ENCODE measurements at regions not wholly inside any gene's neighbourhood (a gene's known extent, or its start where the extent isn't known, plus 50 kb on each side); places are given as distances from the start of the nearest gene placed in this dataset.

DNA sequence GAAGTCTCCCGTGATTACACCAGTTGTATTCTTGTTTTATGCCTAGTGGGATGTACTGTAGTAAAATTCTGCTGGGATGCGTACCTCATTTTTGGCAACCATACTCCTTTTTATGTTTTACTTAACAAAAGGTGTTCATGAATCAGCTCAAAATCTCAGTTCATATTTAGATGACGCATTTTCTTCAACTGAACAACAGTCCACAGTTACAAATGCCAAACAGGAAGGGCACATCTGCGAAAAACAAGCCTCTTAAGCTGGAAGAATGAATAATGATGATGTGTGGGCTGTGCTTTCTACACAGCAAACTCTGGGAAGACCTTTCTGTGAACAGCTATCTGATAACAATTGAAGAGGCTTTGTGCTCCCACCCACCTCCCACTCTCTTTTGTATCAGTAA, 68.4 kb upstream of the NRBF2 start:
- Histone ChIP-seq H3K4me3 (no peak overlapping the region), H3K27ac (replicated peaks) (no peak overlapping the region), H3K4me1 (no peaks in the 10 kb centered on the region), H3K9me3 (replicated peaks) (no peaks in the 10 kb centered on the region), H3K36me3 (no peaks in the 10 kb centered on the region), H3K27me3 (ENCODE audit: low read depth) (peaks cover 75% of the 10 kb centered on the region)
- no peak for DNase-seq
- intact Hi-C loops (cut with micrococcal nuclease) = no loop called here
- TF ChIP-seq, protein P1, sequence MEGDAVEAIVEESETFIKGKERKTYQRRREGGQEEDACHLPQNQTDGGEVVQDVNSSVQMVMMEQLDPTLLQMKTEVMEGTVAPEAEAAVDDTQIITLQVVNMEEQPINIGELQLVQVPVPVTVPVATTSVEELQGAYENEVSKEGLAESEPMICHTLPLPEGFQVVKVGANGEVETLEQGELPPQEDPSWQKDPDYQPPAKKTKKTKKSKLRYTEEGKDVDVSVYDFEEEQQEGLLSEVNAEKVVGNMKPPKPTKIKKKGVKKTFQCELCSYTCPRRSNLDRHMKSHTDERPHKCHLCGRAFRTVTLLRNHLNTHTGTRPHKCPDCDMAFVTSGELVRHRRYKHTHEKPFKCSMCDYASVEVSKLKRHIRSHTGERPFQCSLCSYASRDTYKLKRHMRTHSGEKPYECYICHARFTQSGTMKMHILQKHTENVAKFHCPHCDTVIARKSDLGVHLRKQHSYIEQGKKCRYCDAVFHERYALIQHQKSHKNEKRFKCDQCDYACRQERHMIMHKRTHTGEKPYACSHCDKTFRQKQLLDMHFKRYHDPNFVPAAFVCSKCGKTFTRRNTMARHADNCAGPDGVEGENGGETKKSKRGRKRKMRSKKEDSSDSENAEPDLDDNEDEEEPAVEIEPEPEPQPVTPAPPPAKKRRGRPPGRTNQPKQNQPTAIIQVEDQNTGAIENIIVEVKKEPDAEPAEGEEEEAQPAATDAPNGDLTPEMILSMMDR (IDR thresholded peaks at IDR 0.05; ENCODE audit: borderline replicate concordance) = no peak

DNA sequence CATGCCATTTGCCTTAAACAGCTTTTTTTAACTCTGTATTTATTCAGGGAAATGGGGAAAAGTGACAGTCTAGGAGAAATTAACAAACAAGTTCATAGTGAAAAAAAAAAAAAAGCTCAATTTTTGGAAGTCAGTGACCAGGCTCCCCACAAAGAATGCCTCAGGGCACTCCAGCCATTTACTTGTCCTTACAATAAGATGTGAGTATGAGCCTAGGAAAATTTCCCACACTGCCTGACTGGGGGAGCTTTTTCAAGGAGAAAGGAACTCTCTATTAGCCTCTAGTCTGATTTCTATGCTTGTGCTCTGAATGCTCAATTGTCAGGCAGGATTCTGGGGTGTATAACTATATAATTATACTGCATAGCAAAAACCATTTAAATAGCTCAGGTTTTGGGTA, 74.9 kb upstream of the NRBF2 start:
- intact Hi-C loops (cut with micrococcal nuclease) = no loop called here
- Histone ChIP-seq H3K36me3 (no peaks in the 10 kb centered on the region), H3K27me3 (ENCODE audit: low read depth) (peaks cover 36% of the 10 kb centered on the region), H3K9me3 (replicated peaks) (no peaks in the 10 kb centered on the region), H3K4me1 (no peaks in the 10 kb centered on the region), H3K27ac (replicated peaks) (no peak overlapping the region), H3K4me3 (no peak overlapping the region)
- TF ChIP-seq, protein P1 (IDR thresholded peaks at IDR 0.05; ENCODE audit: borderline replicate concordance) = no peak
- no peak for DNase-seq

DNA sequence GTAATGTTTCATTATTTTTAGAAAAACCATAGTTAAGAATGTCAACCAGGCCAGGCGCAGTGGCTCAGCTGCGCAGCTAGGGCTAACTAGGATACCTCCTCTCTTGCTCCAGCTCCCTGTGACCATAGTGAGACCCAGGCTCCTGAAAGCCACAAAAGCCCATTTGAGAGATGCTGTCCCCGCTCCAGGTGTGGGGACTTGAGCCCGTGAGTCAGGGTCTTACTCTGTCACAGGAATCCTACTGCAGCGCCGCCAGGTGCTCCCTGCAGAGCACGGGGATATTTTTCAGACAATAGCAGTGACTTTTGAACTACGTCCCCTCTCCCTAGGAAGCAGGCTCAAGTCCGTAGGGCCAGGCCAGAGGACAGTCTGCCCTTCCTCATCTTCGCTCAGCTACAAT, 75.6 kb upstream of the NRBF2 start:
- Histone ChIP-seq H3K9me3 (replicated peaks) (no peaks in the 10 kb centered on the region), H3K4me3 (no peak overlapping the region), H3K4me1 (no peaks in the 10 kb centered on the region), H3K27ac (replicated peaks) (no peak overlapping the region), H3K27me3 (ENCODE audit: low read depth) (peaks cover 35% of the 10 kb centered on the region), H3K36me3 (no peaks in the 10 kb centered on the region)
- intact Hi-C loops (cut with micrococcal nuclease) = no loop called here
- TF ChIP-seq, protein P1 (IDR thresholded peaks at IDR 0.05; ENCODE audit: borderline replicate concordance) = no peak
- no peak for DNase-seq

DNA sequence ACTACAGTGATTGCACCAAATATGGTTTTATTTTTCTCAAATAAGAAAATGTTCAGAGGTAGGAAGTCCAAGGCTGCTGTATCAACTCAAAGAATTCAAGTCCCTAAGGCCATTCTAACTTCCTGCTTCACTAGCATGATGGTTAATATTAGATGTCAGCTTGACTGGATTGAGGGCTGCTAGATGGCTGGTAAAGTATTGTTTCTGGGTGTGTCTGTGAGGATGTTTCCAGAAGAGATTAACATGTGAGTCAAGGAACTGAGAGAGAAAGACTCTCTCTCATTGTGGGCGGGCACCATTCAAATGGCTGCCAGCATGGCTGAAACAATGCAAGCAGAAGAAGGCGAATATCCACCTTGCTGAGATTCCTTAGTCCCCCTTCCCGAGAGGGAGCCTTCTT, 77.4 kb upstream of the NRBF2 start:
- intact Hi-C loops (cut with micrococcal nuclease) = no loop called here
- Histone ChIP-seq H3K9me3 (replicated peaks) (no peaks in the 10 kb centered on the region), H3K4me3 (no peak overlapping the region), H3K36me3 (no peaks in the 10 kb centered on the region), H3K27me3 (ENCODE audit: low read depth) (peaks cover 34% of the 10 kb centered on the region), H3K4me1 (no peaks in the 10 kb centered on the region), H3K27ac (replicated peaks) (no peak overlapping the region)
- TF ChIP-seq, protein P1 (IDR thresholded peaks at IDR 0.05; ENCODE audit: borderline replicate concordance) = no peak
- DNase-seq = no peak

DNA sequence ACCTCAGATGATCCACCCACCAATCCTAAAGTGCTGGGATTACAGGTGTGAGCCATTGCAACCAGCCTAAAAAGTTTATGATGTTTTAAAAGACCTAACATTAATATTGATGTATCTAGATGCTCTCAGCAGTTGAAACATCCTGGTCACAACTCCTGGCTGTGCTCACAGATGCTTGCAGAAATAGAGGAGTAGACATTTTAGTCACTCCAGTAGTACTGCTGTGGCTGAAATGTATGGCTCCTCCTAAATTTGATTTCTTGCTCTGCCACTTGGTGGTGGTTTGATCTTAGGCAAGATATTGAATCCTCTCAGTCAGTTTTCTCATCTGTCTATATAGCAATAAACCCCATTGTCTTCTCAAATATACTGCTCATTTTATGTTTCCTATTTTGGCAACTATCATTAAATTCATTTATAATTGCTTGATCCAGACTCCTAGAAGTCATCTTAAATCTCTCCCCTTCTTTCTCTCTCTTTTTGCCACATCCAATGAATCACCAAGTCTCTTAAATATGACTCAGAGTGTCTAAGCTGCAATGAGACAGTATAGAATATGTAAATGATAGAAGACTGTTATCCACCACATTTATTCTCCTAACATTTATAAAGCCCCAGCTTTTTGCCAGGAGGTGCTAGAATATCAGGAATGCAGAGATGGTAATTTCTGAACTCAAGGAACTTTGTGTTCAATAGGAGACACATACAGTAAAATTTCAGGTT, 78.1 kb upstream of the NRBF2 start:
- intact Hi-C loops (cut with micrococcal nuclease) = no loop called here
- H3K27me3 ChIP-seq (ENCODE audit: low read depth) = peaks cover 41% of the 10 kb centered on the region
- TF ChIP-seq, protein P1 (IDR thresholded peaks at IDR 0.05; ENCODE audit: borderline replicate concordance) = no peak
- H3K4me3 ChIP-seq = no peak overlapping the region
- DNase-seq = no peak
- no peak overlapping the region for H3K27ac ChIP-seq (replicated peaks)
- no peaks in the 10 kb centered on the region for H3K4me1 ChIP-seq
- H3K36me3 ChIP-seq = no peaks in the 10 kb centered on the region
- no peaks in the 10 kb centered on the region for H3K9me3 ChIP-seq (replicated peaks)

Measured in left ventricle myocardium inferior (tissue), 1 donor.